Lung (tissue), 11 donors: ENCODE measurements at regions not wholly inside any gene's neighbourhood (a gene's known extent, or its start where the extent isn't known, plus 50 kb on each side); places are given as distances from the start of the nearest gene placed in this dataset.
A peak's percentile ranks its signal among the peaks of the same experiment; 100 is the strongest.

Experiments
- ATAC-seq: fragments of 200-7000 bp; cut with Tn5 transposase; one replicate; pipeline ENCODE4 v1.9.1; 2020; ENCODE audit warnings: moderate number of reproducible peaks; ENCODE audit not compliant: insufficient read depth, low FRiP score
- DNase-seq, 3 donors: peaks; one replicate each; pipeline ENCODE4 v3.0.0-alpha.2; 2013 to 2017
- H3K27ac ChIP-seq, 2 donors: one replicate each; pipeline ENCODE4 v1.5.1; 2013; ENCODE audit warnings: mild to moderate bottlenecking in 2 of 2, moderate library complexity in 2 of 2, control low read depth in 1 of 2, inconsistent platforms in 1 of 2, low read depth in 1 of 2, low read length in 1 of 2
- H3K27me3 ChIP-seq, 3 donors: one replicate each; pipeline ENCODE4 v1.5.1; 2013; ENCODE audit warnings: low read length in 2 of 3; ENCODE audit not compliant: control insufficient read depth in 3 of 3, insufficient read depth in 3 of 3
- H3K36me3 ChIP-seq, 4 donors: one replicate each; pipeline ENCODE4 v1.5.1; 2013; ENCODE audit warnings: low read length in 4 of 4, mild to moderate bottlenecking in 1 of 4, moderate library complexity in 1 of 4; ENCODE audit not compliant: control insufficient read depth in 4 of 4, insufficient read depth in 4 of 4
- H3K4me1 ChIP-seq, 5 donors: one replicate each; pipeline ENCODE4 v1.5.1; 2013; ENCODE audit warnings: low read length in 5 of 5, mild to moderate bottlenecking in 2 of 5, moderate library complexity in 1 of 5; ENCODE audit not compliant: control insufficient read depth in 5 of 5, insufficient read depth in 5 of 5
- H3K4me3 ChIP-seq: one replicate; pipeline ENCODE4 v1.5.1; 2013; ENCODE audit warnings: mild to moderate bottlenecking, control low read depth, moderate library complexity
- H3K9ac ChIP-seq, 2 donors: one replicate each; pipeline ENCODE4 v1.5.1; 2013; ENCODE audit warnings: low read length in 2 of 2, control low read depth in 1 of 2; ENCODE audit not compliant: insufficient read depth in 1 of 2
- H3K9me3 ChIP-seq, 4 donors: one replicate each; pipeline ENCODE4 v1.5.1; 2013; ENCODE audit warnings: low read length in 3 of 4, mild to moderate bottlenecking in 1 of 4, moderate library complexity in 1 of 4; ENCODE audit not compliant: control insufficient read depth in 4 of 4, insufficient read depth in 3 of 4
- CTCF ChIP-seq: IDR thresholded peaks from 2 replicates; pipeline ENCODE4 v1.5.1; 2012; ENCODE audit warnings: mild to moderate bottlenecking; ENCODE audit errors: control extremely low read depth, extremely low read depth
- WGBS, 2 donors: extraction: QIAGEN DNeasy Blood & Tissue Kit; methylation state at CpG; one replicate each; pipeline ENCODE4 v1.1.7; 2013; 5-methylcytosine and 5-hydroxymethylcytosine counted together
- donor health status: control.
- donor health status: control.
- donor health status: Bipolar disorder and iron deficiency.
- donor health status: healthy.
- donor health status: DM: yes; HTN: yes; CAD: no.

GRCh38 chr2:51673628-51674027 is 641.7 kb upstream of the NRXN1 start:
- TF ChIP-seq CTCF, result no peak
- DNase-seq, result no peak
- no peaks in the 10 kb centered on the region for H3K27me3 ChIP-seq
- WGBS, 2 donors, result 32 to 33% methylated on average over 2 of the region's 2 CpGs
- no peak overlapping the region for H3K9ac ChIP-seq
- no peaks in the 10 kb centered on the region for H3K4me1 ChIP-seq
- no peak overlapping the region for H3K27ac ChIP-seq
- no peak for ATAC-seq
- H3K9me3 ChIP-seq, result no peaks in the 10 kb centered on the region
- no peaks in the 10 kb centered on the region for H3K36me3 ChIP-seq
- no peak overlapping the region for H3K4me3 ChIP-seq

- Histone ChIP-seq H3K9ac (no peak overlapping the region), H3K4me3 (no peak overlapping the region), H3K4me1 (no peaks in the 10 kb centered on the region), H3K9me3 (no peaks in the 10 kb centered on the region), H3K27me3 (no peaks in the 10 kb centered on the region), H3K27ac (no peak overlapping the region), H3K36me3 (no peaks in the 10 kb centered on the region)
- 35 to 65% methylated on average over 1 of the region's 1 CpG for WGBS, 2 donors
- TF ChIP-seq CTCF, result no peak
- peak in 1 of 3 donors; percentile 13 for DNase-seq
- ATAC-seq, result no peak
These were observed 635.7 kb upstream of the NRXN1 start for GRCh38 chr2:51667679-51668078.

GRCh38 chr2:51662187-51662586 is 630.3 kb upstream of the NRXN1 start:
- DNase-seq, result no peak

More at GRCh38 chr2:51662187-51662586, 630.3 kb upstream of the NRXN1 start:
- no peak for ATAC-seq
- Histone ChIP-seq H3K9ac (no peak overlapping the region), H3K4me1 (no peaks in the 10 kb centered on the region), H3K36me3 (no peaks in the 10 kb centered on the region), H3K27ac (no peak overlapping the region), H3K4me3 (no peak overlapping the region), H3K9me3 (no peaks in the 10 kb centered on the region), H3K27me3 (no peaks in the 10 kb centered on the region)
- WGBS, 2 donors, result 58 to 73% methylated on average over 5 of the region's 5 CpGs
- TF ChIP-seq CTCF, result no peak
